Suprapubic skin (tissue), 4 donors: ENCODE measurements at regions not wholly inside any gene's neighbourhood (a gene's known extent, or its start where the extent isn't known, plus 50 kb on each side); places are given as distances from the start of the nearest gene placed in this dataset.

ENCODE experiments used
- DNase-seq, 2 donors: peaks; one replicate each; pipeline ENCODE4 v3.0.0-alpha.2; 2019; ENCODE audit warnings: low spot score in 2 of 2
- H3K27ac ChIP-seq: fragments of 200-600 bp; sonication (generic); one replicate; pipeline ENCODE4 v1.5.1; 2019
- H3K27me3 ChIP-seq: fragments of 200-600 bp; sonication (generic); one replicate; pipeline ENCODE4 v1.5.1; 2019
- H3K36me3 ChIP-seq: fragments of 200-600 bp; sonication (generic); one replicate; pipeline ENCODE4 v1.5.1; 2019
- H3K4me1 ChIP-seq: fragments of 200-600 bp; sonication (generic); one replicate; pipeline ENCODE4 v1.5.1; 2019
- H3K4me3 ChIP-seq: fragments of 200-600 bp; sonication (generic); one replicate; pipeline ENCODE4 v1.5.1; 2019; ENCODE audit warnings: mild to moderate bottlenecking
- H3K9me3 ChIP-seq: fragments of 200-600 bp; sonication (generic); one replicate; pipeline ENCODE4 v1.5.1; 2019
- CTCF ChIP-seq, 2 donors: fragments of 200-600 bp in 1 of 2; fragments of 450-650 bp in 1 of 2; sonication (generic) in 1 of 2; IDR thresholded peaks; one replicate each; pipeline ENCODE4 v1.5.1; 2016 to 2019; ENCODE audit warnings: antibody characterized with exemption in 2 of 2, mild to moderate bottlenecking in 1 of 2, moderate library complexity in 1 of 2
- EP300 ChIP-seq: sonication (generic); formaldehyde crosslinking; IDR thresholded peaks from one replicate; pipeline ENCODE4 v1.6.1; 2017; ENCODE audit warnings: antibody characterized with exemption
- POLR2A ChIP-seq, 2 donors: fragments of 450-650 bp; IDR thresholded peaks; one replicate each; pipeline ENCODE4 v1.6.1; 2017; ENCODE audit warnings: antibody characterized with exemption in 2 of 2, mild to moderate bottlenecking in 2 of 2, moderate library complexity in 2 of 2
- POLR2AphosphoS5 ChIP-seq, 3 donors: sonication (generic); formaldehyde crosslinking; IDR thresholded peaks; one replicate each; pipeline ENCODE4 v1.6.1; 2017; ENCODE audit warnings: antibody characterized with exemption in 3 of 3
- WGBS: methylation state at CpG from one replicate; pipeline ENCODE4 v1.1.5; 2018; 5-methylcytosine and 5-hydroxymethylcytosine counted together

DNA sequence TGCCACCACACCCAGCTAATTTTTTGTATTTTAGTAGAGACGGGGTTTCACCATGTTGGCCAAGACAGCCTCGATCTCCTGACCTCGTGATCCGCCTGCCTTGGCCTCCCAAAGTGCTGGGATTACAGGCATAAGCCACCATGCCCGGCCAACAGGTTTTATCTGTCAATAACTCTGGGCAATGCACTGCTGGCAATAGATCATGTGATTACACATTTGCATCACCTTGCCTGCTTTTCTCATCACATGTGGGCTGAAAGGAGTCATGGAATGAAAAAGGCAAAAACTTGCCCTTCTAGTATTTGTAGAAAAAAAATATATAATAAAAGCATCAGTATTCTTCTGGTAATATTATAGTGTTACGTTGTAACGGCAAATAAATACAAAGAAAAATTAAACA is 164.5 kb downstream of the NHLRC3 start:
- H3K4me3 ChIP-seq, result no peak overlapping the region
- no peaks in the 10 kb centered on the region for H3K4me1 ChIP-seq
- DNase-seq, result no peak
- H3K9me3 ChIP-seq, result no peaks in the 10 kb centered on the region
- no peaks in the 10 kb centered on the region for H3K27me3 ChIP-seq
- H3K36me3 ChIP-seq, result no peaks in the 10 kb centered on the region
- H3K27ac ChIP-seq, result no peak overlapping the region
- 61% methylated on average over 7 of the region's 7 CpGs for WGBS
- no peak for TF ChIP-seq CTCF (IDR thresholded peaks at IDR 0.05)
- TF ChIP-seq EP300, result no peak
- no peak for TF ChIP-seq POLR2A (IDR thresholded peaks at IDR 0.05)
- no peak for TF ChIP-seq POLR2AphosphoS5 (IDR thresholded peaks at IDR 0.05)

GRCh38 chr13:39208636-39209035 is 170.4 kb downstream of the NHLRC3 start:
- H3K9me3 ChIP-seq, result no peaks in the 10 kb centered on the region
- 63% methylated on average over 4 of the region's 4 CpGs for WGBS
- TF ChIP-seq POLR2AphosphoS5 (IDR thresholded peaks at IDR 0.05), result no peak
- TF ChIP-seq CTCF (IDR thresholded peaks at IDR 0.05), result no peak
- no peak for TF ChIP-seq POLR2A (IDR thresholded peaks at IDR 0.05)
- TF ChIP-seq EP300, result no peak
- H3K4me3 ChIP-seq, result no peak overlapping the region
- no peaks in the 10 kb centered on the region for H3K27me3 ChIP-seq
- H3K27ac ChIP-seq, result no peak overlapping the region
- peaks cover 8% of the 10 kb centered on the region for H3K4me1 ChIP-seq
- no peak for DNase-seq
- no peaks in the 10 kb centered on the region for H3K36me3 ChIP-seq

DNA sequence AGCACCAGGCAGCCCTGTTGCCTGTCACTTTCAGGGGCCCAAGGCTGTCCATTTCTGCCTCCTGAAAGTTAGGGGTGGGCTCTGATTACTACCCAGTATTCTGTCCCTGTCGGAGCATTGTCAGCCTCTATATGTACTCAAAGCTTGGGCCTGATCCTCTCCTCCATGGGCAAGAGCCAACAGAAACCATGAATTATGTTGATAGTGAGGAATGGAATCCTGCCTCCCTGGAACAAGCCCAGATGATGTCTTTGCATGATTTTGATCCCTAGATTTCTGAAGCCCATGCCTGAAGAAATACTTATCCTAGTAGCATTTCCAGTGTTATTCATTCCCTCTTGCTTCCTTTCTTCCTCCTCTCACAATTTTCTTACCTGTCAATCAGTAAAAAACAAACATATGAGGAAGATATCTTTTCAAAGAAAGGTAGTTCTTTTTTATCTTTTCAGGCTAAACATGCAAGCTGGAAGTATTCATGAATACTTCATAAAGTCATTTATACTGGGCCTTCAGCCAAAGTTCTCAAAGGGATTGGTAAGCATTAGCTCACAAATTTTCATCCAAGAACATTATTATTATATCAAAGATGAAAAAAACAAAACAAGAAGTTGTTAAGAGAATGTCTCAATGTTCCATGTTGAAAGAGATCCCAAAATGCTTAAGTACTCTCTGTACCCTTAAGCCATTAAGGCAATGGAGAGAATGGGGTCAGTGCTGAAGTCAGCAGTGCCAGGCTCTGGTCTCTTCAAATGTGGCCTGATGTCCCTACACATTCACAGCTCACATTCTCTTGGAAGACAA is 171.7 kb downstream of the NHLRC3 start:
- Histone ChIP-seq H3K36me3 (no peaks in the 10 kb centered on the region), H3K4me3 (no peak overlapping the region), H3K27me3 (no peaks in the 10 kb centered on the region), H3K4me1 (peaks cover 8% of the 10 kb centered on the region), H3K9me3 (no peaks in the 10 kb centered on the region), H3K27ac (peak overlapping the region; percentile 54)
- WGBS, result 69% methylated on average over 1 of the region's 1 CpG
- TF ChIP-seq CTCF (IDR thresholded peaks at IDR 0.05) (no peak), POLR2A (IDR thresholded peaks at IDR 0.05) (no peak), POLR2AphosphoS5 (IDR thresholded peaks at IDR 0.05) (no peak), EP300 (no peak)
- DNase-seq, result no peak

GRCh38 chr13:39210961-39211534 is 172.8 kb downstream of the NHLRC3 start:
- WGBS, result 100% methylated on average over 1 of the region's 1 CpG
- Histone ChIP-seq H3K27ac (peak overlapping the region; percentile 19), H3K36me3 (no peaks in the 10 kb centered on the region), H3K27me3 (no peaks in the 10 kb centered on the region), H3K4me3 (no peak overlapping the region), H3K4me1 (peaks cover 8% of the 10 kb centered on the region), H3K9me3 (no peaks in the 10 kb centered on the region)
- no peak for DNase-seq
- TF ChIP-seq EP300, result no peak

DNA sequence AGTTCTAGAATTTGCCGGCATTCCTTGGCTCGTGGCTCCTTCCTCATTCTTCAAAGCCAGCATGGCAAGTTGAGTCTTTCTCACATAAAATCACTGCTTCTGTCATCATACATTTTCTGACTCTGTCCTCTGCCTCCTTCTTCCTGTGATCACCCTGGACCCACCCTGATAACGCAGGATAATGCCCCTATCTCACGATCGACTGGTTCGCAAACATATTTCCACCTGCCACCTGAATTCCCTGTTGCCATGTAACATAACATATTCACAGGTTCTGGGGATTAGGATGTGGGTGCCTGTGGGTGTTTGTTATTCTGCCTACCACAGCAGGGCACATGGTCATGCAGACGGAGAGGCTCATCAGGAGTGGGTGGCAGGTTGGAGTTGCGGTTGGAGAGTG is 177.7 kb downstream of the NHLRC3 start:
- Histone ChIP-seq H3K9me3 (no peaks in the 10 kb centered on the region), H3K27me3 (no peaks in the 10 kb centered on the region), H3K4me3 (no peak overlapping the region), H3K4me1 (no peaks in the 10 kb centered on the region), H3K36me3 (no peaks in the 10 kb centered on the region), H3K27ac (no peak overlapping the region)
- 87% methylated on average over 8 of the region's 8 CpGs for WGBS
- TF ChIP-seq POLR2AphosphoS5 (IDR thresholded peaks at IDR 0.05) (no peak), EP300 (no peak), CTCF (IDR thresholded peaks at IDR 0.05) (no peak), POLR2A (IDR thresholded peaks at IDR 0.05) (no peak)
- no peak for DNase-seq
